NCI-H524 (cell line): ENCODE measurements at regions not wholly inside any gene's neighbourhood (a gene's known extent, or its start where the extent isn't known, plus 50 kb on each side); places are given as distances from the start of the nearest gene placed in this dataset.
"Not testable (repeated sequence)": the region's sequence is repeated elsewhere in the genome, so short reads cannot be mapped to it uniquely, and the experiment has no call there.

Source experiments
- DNase-seq, 2 experiments: peaks; one replicate each; lab custom pipeline; 2025; lab: John Stamatoyannopoulos, UW

GRCh38 chr12:97713270-97713669 lies 250.7 kb downstream of the RMST start:
- DNase-seq, result no peak

GRCh38 chr12:97714107-97714563 lies 251.5 kb downstream of the RMST start:
- no peak for DNase-seq

- peak in 1 of 2 experiments; percentile 33 for DNase-seq
These were observed 253.8 kb downstream of the RMST start for GRCh38 chr12:97716356-97716755.

- DNase-seq, result not testable (repeated sequence)
These were observed 261.2 kb downstream of the RMST start for GRCh38 chr12:97723801-97724200.

GRCh38 chr12:97745406-97746101 lies 282.9 kb downstream of the RMST start:
- DNase-seq, result no peak

GRCh38 chr12:97748298-97748697 lies 285.7 kb downstream of the RMST start:
- DNase-seq, result no peak

GRCh38 chr12:97751704-97752103 lies 289.1 kb downstream of the RMST start:
- no peak for DNase-seq

GRCh38 chr12:97752129-97752528 lies 289.5 kb downstream of the RMST start:
- DNase-seq, result no peak

- no peak for DNase-seq
These were observed 290.7 kb downstream of the RMST start for GRCh38 chr12:97753332-97753731.

- no peak for DNase-seq
These were observed 291.7 kb downstream of the RMST start for GRCh38 chr12:97754306-97754705.

- no peak for DNase-seq
These were observed 293.6 kb downstream of the RMST start for GRCh38 chr12:97756066-97756666.

- no peak for DNase-seq
These were observed 294.1 kb downstream of the RMST start for GRCh38 chr12:97756741-97757140.

GRCh38 chr12:97757481-97758193 lies 295.0 kb downstream of the RMST start:
- no peak for DNase-seq

GRCh38 chr12:97758194-97758501 lies 295.5 kb downstream of the RMST start:
- DNase-seq, result no peak

GRCh38 chr12:97758586-97758985 lies 296.0 kb downstream of the RMST start:
- no peak for DNase-seq

GRCh38 chr12:97760601-97761000 lies 298.0 kb downstream of the RMST start:
- DNase-seq, result no peak

- no peak for DNase-seq
These were observed 300.5 kb downstream of the RMST start for GRCh38 chr12:97763113-97763512.

- no peak for DNase-seq
These were observed 302.1 kb downstream of the RMST start for GRCh38 chr12:97764700-97765099.

GRCh38 chr12:97767347-97767746 lies 304.7 kb downstream of the RMST start:
- DNase-seq, result no peak

- DNase-seq, result no peak
These were observed 315.5 kb downstream of the RMST start for GRCh38 chr12:97778111-97778510.

GRCh38 chr12:97781342-97781741 lies 318.7 kb downstream of the RMST start:
- DNase-seq, result no peak

- DNase-seq, result no peak
These were observed 322.3 kb downstream of the RMST start for GRCh38 chr12:97784904-97785303.

GRCh38 chr12:97790281-97790680 lies 327.7 kb downstream of the RMST start:
- DNase-seq, result no peak
